Coronary artery (tissue), 2 donors: ENCODE measurements at regions not wholly inside any gene's neighbourhood (a gene's known extent, or its start where the extent isn't known, plus 50 kb on each side); places are given as distances from the start of the nearest gene placed in this dataset.

Experiments used
- DNase-seq: peaks from one replicate; pipeline ENCODE4 v3.0.0-alpha.2; 2017; ENCODE audit warnings: low spot score
- H3K27ac ChIP-seq, 2 donors: fragments of 200-600 bp; sonication (generic); one replicate each; pipeline ENCODE4 v1.5.1; 2016 to 2019
- H3K4me3 ChIP-seq: fragments of 200-600 bp; sonication (generic); 2 replicates; pipeline ENCODE4 v1.5.1; 2016; ENCODE audit warnings: mild to moderate bottlenecking, moderate library complexity
- CTCF ChIP-seq: fragments of 200-600 bp; sonication (generic); IDR thresholded peaks from one replicate; pipeline ENCODE4 v1.5.1; 2019; ENCODE audit warnings: antibody characterized with exemption

GRCh38 chr9:30757723-30758122, 1626.7 kb upstream of the ACO1 start:
- no peak for DNase-seq
- no peak overlapping the region for H3K4me3 ChIP-seq
- no peak overlapping the region for H3K27ac ChIP-seq
- TF ChIP-seq CTCF: no peak

GRCh38 chr9:30758726-30759446, 1625.6 kb upstream of the ACO1 start:
- H3K27ac ChIP-seq: no peak overlapping the region
- no peak overlapping the region for H3K4me3 ChIP-seq
- TF ChIP-seq CTCF: no peak
- no peak for DNase-seq

- no peak for DNase-seq
- no peak overlapping the region for H3K4me3 ChIP-seq
- no peak overlapping the region for H3K27ac ChIP-seq
- no peak for TF ChIP-seq CTCF
Observed at GRCh38 chr9:30765318-30765717, 1619.1 kb upstream of the ACO1 start.

- DNase-seq: no peak
- no peak for TF ChIP-seq CTCF
- no peak overlapping the region for H3K4me3 ChIP-seq
- H3K27ac ChIP-seq: no peak overlapping the region
Observed at GRCh38 chr9:30771163-30771708, 1613.2 kb upstream of the ACO1 start.

GRCh38 chr9:30771760-30772159, 1612.7 kb upstream of the ACO1 start:
- H3K27ac ChIP-seq: no peak overlapping the region
- DNase-seq: no peak

GRCh38 chr9:30773427-30773826, 1611.0 kb upstream of the ACO1 start:
- H3K27ac ChIP-seq: no peak overlapping the region
- TF ChIP-seq CTCF: no peak
- DNase-seq: no peak
- no peak overlapping the region for H3K4me3 ChIP-seq

More at GRCh38 chr9:30771760-30772159, 1612.7 kb upstream of the ACO1 start:
- no peak for TF ChIP-seq CTCF
- H3K4me3 ChIP-seq: no peak overlapping the region

GRCh38 chr9:30774326-30774725, 1610.1 kb upstream of the ACO1 start:
- no peak for TF ChIP-seq CTCF
- Histone ChIP-seq H3K4me3 (no peak overlapping the region), H3K27ac (no peak overlapping the region)
- DNase-seq: no peak
